ENCODE measurements at regions not wholly inside any gene's neighbourhood (a gene's known extent, or its start where the extent isn't known, plus 50 kb on each side); places are given as distances from the start of the nearest gene placed in this dataset.

DNA sequence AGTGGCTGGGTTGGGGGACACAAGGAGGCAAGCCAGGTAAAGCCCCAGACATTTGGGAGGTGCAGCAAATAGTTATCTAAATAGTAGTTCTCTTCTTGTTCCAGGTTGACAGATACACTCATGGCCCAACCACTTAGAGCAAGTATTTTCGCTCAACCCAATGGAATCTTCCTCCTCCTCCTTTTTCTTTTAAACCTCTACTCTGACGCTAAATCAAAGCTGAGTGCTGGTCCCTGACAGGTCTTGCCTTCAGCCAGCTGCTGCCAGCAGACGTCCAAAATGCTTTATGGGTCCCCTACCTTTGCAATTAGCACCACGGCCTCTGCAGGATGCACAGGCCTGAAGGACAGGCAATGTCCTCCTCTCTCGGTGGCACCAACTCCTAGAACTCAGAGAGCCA, 558.5 kb downstream of the MIAT start:
- Mint-ChIP-seq H3K27me3 (ENCODE audit: insufficient read depth, unreplicated experiment) (no peaks in the 10 kb centered on the region), H3K4me3 (ENCODE audit: unreplicated experiment) (no peak overlapping the region), H3K4me1 (ENCODE audit: insufficient read depth, unreplicated experiment) (peaks cover 33% of the 10 kb centered on the region), H3K27ac (ENCODE audit: low read depth, unreplicated experiment) (no peak overlapping the region), H3K36me3 (ENCODE audit: insufficient read depth, unreplicated experiment) (peaks cover 6% of the 10 kb centered on the region), H3K9me3 (ENCODE audit: unreplicated experiment) (no peaks in the 10 kb centered on the region)
- no TSS peak for BruUV-seq (replicated peaks)
- intact Hi-C loops (cut with micrococcal nuclease), result no loop called here
- CTCF ChIA-PET, result no interaction called here
- POLR2A ChIA-PET, result no interaction called here
- TF ChIP-seq CTCF (IDR thresholded peaks at IDR 0.05; ENCODE audit: unreplicated experiment), result no peak
- no peak for DNase-seq (ENCODE audit: unreplicated experiment)

- Mint-ChIP-seq H3K27me3 (ENCODE audit: insufficient read depth, unreplicated experiment) (no peaks in the 10 kb centered on the region), H3K4me1 (ENCODE audit: insufficient read depth, unreplicated experiment) (peaks cover 33% of the 10 kb centered on the region), H3K36me3 (ENCODE audit: insufficient read depth, unreplicated experiment) (peaks cover 6% of the 10 kb centered on the region), H3K27ac (ENCODE audit: low read depth, unreplicated experiment) (no peak overlapping the region), H3K9me3 (ENCODE audit: unreplicated experiment) (no peaks in the 10 kb centered on the region), H3K4me3 (ENCODE audit: unreplicated experiment) (no peak overlapping the region)
- TF ChIP-seq CTCF (IDR thresholded peaks at IDR 0.05; ENCODE audit: unreplicated experiment), result no peak
- DNase-seq (ENCODE audit: unreplicated experiment), result no peak
- intact Hi-C loops (cut with micrococcal nuclease), result no loop called here
- BruUV-seq (replicated peaks), result no TSS peak
- CTCF ChIA-PET, result no interaction called here
- POLR2A ChIA-PET, result no interaction called here
These were observed 559.1 kb downstream of the MIAT start for GRCh38 chr22:27216444-27216843.

- no peaks in the 10 kb centered on the region for H3K9me3 Mint-ChIP-seq (ENCODE audit: unreplicated experiment)
- H3K27ac Mint-ChIP-seq (ENCODE audit: low read depth, unreplicated experiment), result no peak overlapping the region
- no TSS peak for BruUV-seq (replicated peaks)
- no peak overlapping the region for H3K4me3 Mint-ChIP-seq (ENCODE audit: unreplicated experiment)
- no peak for DNase-seq (ENCODE audit: unreplicated experiment)
- POLR2A ChIA-PET, result no interaction called here
- H3K36me3 Mint-ChIP-seq (ENCODE audit: insufficient read depth, unreplicated experiment), result peaks cover 6% of the 10 kb centered on the region
- H3K4me1 Mint-ChIP-seq (ENCODE audit: insufficient read depth, unreplicated experiment), result peaks cover 28% of the 10 kb centered on the region
- CTCF ChIA-PET, result interaction anchor here (1.7 kb wide), 1 partner anchor 189 kb away, joined by 3 read pairs; no protein-coding TSS in a partner anchor
- H3K27me3 Mint-ChIP-seq (ENCODE audit: insufficient read depth, unreplicated experiment), result no peaks in the 10 kb centered on the region
- intact Hi-C loops (cut with micrococcal nuclease), result no loop called here
- no peak for TF ChIP-seq CTCF (IDR thresholded peaks at IDR 0.05; ENCODE audit: unreplicated experiment)
These were observed 559.8 kb downstream of the MIAT start for GRCh38 chr22:27217154-27217553.

DNA sequence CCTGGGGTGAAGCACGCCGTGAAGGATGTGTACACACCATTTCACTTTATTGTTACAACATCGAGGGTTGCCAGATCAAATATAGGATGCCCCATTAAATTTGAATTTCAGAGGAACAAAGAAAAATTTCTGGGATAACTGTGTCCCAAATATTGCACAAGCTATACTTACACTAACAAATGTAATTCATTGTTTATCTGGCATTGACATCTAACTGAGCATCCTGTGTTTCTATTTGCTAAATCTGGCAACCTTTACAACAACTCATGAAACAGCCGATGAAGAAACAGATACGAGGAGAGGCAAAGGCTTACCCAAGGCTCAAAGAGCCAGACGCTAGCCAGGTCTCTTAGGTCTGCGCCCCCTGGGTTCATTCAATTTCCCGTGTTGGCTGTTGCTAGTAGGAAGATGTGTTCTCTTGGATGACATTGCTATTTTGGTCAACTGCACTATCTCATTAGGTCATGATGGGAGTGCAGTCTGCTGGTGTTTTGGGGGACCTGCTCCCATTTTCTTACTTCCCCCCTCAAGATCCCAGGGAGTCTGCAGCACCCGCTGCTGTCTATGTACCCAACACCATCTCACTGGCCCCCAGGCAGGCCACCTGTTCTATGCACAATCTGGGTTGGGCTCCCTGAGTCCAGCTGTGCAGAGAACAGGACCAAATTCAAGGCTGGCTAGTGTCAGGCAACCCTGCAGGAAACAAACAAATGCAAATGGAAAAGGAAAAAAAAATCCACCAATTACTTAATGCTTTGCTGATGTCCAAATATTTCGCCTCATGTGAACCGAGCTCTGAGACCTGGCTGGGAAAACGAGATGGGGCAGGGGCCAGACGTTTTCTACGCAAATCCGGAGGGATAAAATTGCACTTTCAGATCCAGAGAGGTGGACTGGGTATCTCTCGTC, 560.9 kb downstream of the MIAT start:
- no peak overlapping the region for H3K27ac Mint-ChIP-seq (ENCODE audit: low read depth, unreplicated experiment)
- H3K4me3 Mint-ChIP-seq (ENCODE audit: unreplicated experiment), result no peak overlapping the region
- no TSS peak for BruUV-seq (replicated peaks)
- no peak for DNase-seq (ENCODE audit: unreplicated experiment)
- peaks cover 6% of the 10 kb centered on the region for H3K36me3 Mint-ChIP-seq (ENCODE audit: insufficient read depth, unreplicated experiment)
- peaks cover 18% of the 10 kb centered on the region for H3K4me1 Mint-ChIP-seq (ENCODE audit: insufficient read depth, unreplicated experiment)
- no peaks in the 10 kb centered on the region for H3K27me3 Mint-ChIP-seq (ENCODE audit: insufficient read depth, unreplicated experiment)
- no peak for TF ChIP-seq CTCF (IDR thresholded peaks at IDR 0.05; ENCODE audit: unreplicated experiment)
- no peaks in the 10 kb centered on the region for H3K9me3 Mint-ChIP-seq (ENCODE audit: unreplicated experiment)
- intact Hi-C loops (cut with micrococcal nuclease), result no loop called here
- ChIA-PET CTCF (interaction anchor here (0.6 to 1.7 kb wide), 2 partner anchors 29 to 188 kb away, joined by 3 to 4 read pairs; no protein-coding TSS in a partner anchor), POLR2A (no interaction called here)
